HG02973 (cell line): ENCODE measurements at regions not wholly inside any gene's neighbourhood (a gene's known extent, or its start where the extent isn't known, plus 50 kb on each side); places are given as distances from the start of the nearest gene placed in this dataset.

Source experiments
- ATAC-seq: cut with Tn5 transposase; IDR thresholded peaks from one replicate; pipeline ENCODE4 v1.9.1; 2021; ENCODE audit warnings: moderate library complexity; ENCODE audit not compliant: unreplicated experiment

DNA sequence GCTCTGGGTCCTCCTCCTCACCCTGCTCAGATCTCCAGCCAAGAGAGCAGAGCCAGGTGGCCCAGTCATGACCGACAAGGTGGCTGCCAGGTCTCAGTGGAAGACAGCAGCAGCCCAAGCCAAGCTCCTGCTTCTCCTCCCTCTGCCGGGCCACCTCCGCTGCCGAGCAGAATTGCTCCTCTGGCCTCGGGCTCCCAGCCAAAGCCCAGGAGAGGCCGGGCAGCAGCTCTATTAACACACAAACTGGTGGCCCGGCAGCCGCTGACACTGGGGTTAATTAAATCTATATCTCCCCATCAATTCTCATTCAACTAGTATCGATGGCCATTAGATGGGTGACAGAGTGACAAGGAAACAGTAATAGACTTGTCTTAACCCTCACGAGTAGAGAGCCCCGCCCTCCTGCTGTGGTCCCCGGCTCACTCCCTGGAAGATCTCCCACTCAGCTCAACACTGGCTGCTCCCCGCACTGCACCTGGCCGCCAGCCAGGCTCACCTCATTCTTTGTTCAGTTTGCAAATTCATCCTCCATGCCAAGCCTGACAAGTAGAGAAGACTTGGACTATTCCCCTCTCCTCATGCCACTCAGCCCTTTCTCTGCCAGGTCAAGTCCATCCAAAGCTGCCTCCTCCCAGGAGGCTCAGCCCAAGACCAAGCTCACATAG is 74.1 kb upstream of the UNC5B start:
- no peak for ATAC-seq

DNA sequence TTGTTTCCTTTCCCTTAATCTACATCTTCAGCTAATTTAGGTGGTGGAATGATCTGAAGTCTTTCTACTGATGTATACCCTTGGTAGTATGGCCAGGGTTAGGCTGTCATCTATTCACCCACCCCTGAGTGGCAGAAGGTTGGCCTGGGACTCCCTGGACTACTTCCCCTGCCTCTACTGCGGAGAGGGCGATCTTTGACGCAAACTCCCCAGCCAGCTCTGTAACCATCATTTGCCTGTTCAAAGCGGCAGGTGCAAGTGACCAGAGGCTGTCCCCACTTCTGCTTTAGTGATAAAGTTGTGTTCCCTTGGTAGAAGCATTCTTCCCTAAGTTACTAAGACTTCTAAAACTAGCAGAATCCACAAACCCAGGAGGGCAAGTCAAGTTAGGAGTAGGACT is 70.8 kb upstream of the UNC5B start:
- no peak for ATAC-seq

GRCh38 chr10:71143170-71143569 is 69.2 kb upstream of the UNC5B start:
- ATAC-seq: no peak

- no peak for ATAC-seq
Observed at GRCh38 chr10:71143610-71144009, 68.8 kb upstream of the UNC5B start.

DNA sequence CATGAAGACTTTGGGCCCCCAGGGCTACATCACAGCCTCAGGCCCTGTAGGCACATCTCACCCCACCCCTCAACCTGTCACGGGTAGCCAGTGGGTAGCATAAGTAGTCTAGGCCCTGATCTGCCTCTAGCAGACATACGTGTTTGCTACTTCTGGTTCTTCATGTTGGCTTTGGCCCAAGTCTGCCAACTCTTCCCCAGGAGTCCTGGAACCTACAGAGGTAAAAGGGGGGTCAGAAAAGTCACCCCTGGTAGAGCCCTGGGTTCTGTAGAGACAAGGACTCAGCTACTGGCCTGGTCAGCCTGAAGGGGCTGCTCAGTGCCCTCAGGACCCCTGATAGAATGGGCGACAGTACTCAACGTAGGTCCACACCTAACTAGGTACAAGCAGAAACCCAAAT is 67.5 kb upstream of the UNC5B start:
- ATAC-seq: no peak

DNA sequence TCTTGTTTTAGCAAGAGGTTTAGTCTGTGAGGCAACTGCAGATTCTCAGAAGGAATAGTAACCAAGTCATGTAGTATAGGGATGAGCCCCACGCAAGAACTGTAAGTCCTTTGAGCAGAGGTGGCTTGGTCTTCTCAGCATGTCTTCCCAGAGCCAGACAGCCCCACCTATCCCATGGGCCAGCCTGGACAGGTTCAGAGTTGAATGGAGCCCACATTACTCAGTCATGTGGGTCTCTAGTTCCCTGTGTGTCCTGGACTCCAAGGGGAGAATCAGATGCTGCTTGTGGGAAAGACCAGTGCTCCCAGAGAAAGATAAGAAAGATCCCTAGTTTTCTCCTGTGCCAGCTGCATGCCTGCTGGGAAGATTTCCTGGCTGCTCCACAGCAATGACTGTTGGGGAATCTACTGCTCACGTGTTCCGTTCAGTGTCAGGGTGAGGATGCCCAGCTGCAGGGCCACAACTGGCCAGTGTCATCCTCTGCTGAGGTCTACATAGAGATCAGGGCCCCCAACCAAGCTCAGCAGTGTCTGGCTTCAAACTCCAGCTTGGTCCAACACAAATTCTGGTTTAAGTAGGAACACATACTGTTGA is 66.9 kb upstream of the UNC5B start:
- no peak for ATAC-seq

DNA sequence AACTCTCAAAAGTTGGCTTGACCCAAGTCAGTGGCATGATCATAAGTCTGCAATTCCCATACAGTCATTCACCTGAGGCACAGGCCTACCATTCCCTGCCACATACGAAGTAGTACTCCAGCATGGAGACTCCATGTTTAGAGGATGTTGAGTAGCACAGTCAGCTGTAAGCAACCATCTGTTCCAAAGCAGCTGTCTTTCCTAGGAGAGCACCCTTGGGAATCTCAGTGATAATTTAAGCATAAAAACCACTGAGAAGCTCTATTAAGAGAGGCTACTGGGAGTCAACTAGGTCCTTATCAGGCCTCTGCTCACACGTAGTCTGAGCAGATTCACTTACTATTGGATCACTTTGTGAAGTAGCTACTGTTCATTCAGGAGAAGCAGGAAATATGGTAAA is 61.6 kb upstream of the UNC5B start:
- ATAC-seq: no peak

GRCh38 chr10:71152043-71152442 is 60.3 kb upstream of the UNC5B start:
- no peak for ATAC-seq

DNA sequence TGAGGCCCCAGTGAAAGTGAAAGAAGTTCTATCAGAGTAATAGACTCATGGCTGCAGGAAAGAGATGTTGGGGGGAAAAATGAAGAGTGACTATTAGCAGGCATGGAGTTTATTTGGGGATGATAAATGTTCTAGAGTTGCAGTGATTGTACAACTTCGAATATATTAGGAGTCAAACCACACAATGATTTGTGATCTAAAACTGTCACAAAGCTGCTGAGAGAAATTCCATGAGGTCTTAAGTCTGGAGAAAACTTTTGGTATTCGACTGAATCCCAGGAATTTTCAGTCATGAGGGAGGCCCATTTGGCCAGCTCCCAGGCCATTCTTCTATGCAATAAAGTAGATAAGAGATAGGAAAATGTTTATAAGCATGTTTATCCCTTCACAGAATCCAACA is 55.9 kb upstream of the UNC5B start:
- no peak for ATAC-seq

- ATAC-seq: no peak
Observed at GRCh38 chr10:71157435-71157834, 54.9 kb upstream of the UNC5B start.

DNA sequence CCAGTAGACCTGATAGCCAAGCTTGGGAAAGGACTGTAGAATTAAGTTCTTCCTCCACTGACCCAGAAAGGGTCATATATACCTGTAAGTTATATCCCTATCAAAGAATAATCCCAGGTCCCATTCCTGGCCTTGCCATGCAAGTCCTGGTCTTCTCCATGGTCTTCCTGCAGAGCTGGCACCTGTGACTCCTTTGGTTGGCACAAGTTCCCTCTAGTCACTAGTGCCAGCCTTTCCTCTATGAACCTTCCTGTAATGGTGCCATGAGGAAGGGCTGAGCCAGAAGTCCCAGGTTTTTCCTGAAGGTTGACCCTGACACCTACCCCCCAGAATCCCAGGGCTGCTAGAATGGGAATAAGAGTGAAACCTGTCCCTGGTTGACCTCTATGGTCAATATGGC is 54.1 kb upstream of the UNC5B start:
- no peak for ATAC-seq

DNA sequence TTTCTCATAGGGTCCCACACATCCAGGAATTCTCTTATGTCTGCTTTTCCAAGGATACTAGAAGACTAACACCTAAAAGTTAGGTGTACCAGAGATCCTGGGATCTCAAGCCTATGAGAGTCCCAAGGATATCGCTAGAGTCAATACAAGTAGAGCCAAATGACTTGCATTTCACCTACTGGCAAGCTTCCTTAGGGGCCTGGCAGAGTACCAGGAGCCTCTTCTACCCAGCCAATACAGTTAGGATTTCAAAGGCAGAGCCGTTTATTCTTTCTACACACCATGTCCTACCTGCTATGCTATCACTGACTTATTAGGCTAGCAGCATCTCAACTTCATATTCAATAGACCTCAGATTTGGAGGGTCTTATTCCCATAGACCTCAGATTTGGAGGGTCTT is 53.5 kb upstream of the UNC5B start:
- no peak for ATAC-seq

DNA sequence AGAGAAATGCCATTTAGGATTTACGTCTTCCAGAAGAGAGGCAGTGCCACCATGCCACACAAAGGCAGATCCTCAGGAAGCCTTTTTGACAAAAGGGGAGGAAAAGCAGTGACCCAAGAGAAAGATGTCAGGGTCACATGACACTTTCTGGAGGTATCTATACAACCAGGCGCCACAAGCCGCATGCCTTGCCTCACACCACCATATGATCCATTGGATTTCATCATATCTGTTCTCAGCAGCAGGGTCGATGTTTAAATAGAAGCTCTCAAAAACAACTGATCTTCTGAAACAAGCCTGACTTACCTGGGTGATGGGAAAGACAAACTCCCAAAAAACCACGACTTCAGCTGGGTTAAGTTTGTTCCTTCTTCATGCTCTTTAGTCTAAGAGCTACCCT is 52.5 kb upstream of the UNC5B start:
- no peak for ATAC-seq

GRCh38 chr10:71161425-71161824 is 50.9 kb upstream of the UNC5B start:
- no peak for ATAC-seq
